Tibial nerve (tissue), 4 donors: ENCODE measurements at regions not wholly inside any gene's neighbourhood (a gene's known extent, or its start where the extent isn't known, plus 50 kb on each side); places are given as distances from the start of the nearest gene placed in this dataset.

Experiments used
- DNase-seq, 2 donors: peaks; one replicate each; pipeline ENCODE4 v3.0.0-alpha.2; 2019; ENCODE audit warnings: low spot score in 2 of 2
- H3K27ac ChIP-seq, 4 donors: fragments of 200-600 bp; sonication (generic) in 3 of 4; one replicate each; pipeline ENCODE4 v1.5.1; 2017 to 2019; ENCODE audit warnings: mild to moderate bottlenecking in 1 of 4
- H3K27me3 ChIP-seq, 2 donors: fragments of 200-600 bp; sonication (generic) in 1 of 2; one replicate each; pipeline versions ENCODE4 v1.5.1 to v1.6.0; 2017 to 2019
- H3K36me3 ChIP-seq, 3 donors: fragments of 200-600 bp; sonication (generic); one replicate each; pipeline ENCODE4 v1.5.1; 2018 to 2019
- H3K4me1 ChIP-seq, 4 donors: fragments of 200-600 bp; sonication (generic) in 3 of 4; one replicate each; pipeline ENCODE4 v1.5.1; 2017 to 2019
- H3K4me3 ChIP-seq, 4 donors: fragments of 200-600 bp; sonication (generic) in 3 of 4; one replicate each; pipeline ENCODE4 v1.5.1; 2017 to 2019; ENCODE audit warnings: mild to moderate bottlenecking in 1 of 4, moderate library complexity in 1 of 4
- H3K9me3 ChIP-seq, 4 donors: fragments of 200-600 bp; sonication (generic) in 3 of 4; one replicate each; pipeline ENCODE4 v1.5.1; 2017 to 2019
- EP300 ChIP-seq, 2 donors: sonication (generic); formaldehyde crosslinking; IDR thresholded peaks; one replicate each; pipeline ENCODE4 v1.6.1; 2017; ENCODE audit warnings: antibody characterized with exemption in 2 of 2, mild to moderate bottlenecking in 1 of 2
- POLR2A ChIP-seq, 2 donors: fragments of 450-650 bp; IDR thresholded peaks; one replicate each; pipeline ENCODE4 v1.6.1; 2017; ENCODE audit warnings: antibody characterized with exemption in 2 of 2, mild to moderate bottlenecking in 2 of 2, moderate library complexity in 2 of 2
- WGBS, 2 donors: methylation state at CpG; one replicate each; pipeline ENCODE4 v1.1.5; 2018; 5-methylcytosine and 5-hydroxymethylcytosine counted together
- TF ChIP-seq, protein P1 (sequence below), 5 experiments: fragments of 200-600 bp in 3 of 5; fragments of 450-650 bp in 2 of 5; sonication (generic) in 3 of 5; IDR thresholded peaks; one replicate each; pipeline ENCODE4 v1.5.1; 2016 to 2019; ENCODE audit warnings: antibody characterized with exemption in 5 of 5, mild to moderate bottlenecking in 3 of 5, moderate library complexity in 2 of 5

- peaks cover 0 to 19% (median 5%) of the 10 kb centered on the region in 4 donors for H3K4me1 ChIP-seq
Observed at GRCh38 chr12:15044471-15044870, 71.6 kb downstream of the PDE6H start.

DNA sequence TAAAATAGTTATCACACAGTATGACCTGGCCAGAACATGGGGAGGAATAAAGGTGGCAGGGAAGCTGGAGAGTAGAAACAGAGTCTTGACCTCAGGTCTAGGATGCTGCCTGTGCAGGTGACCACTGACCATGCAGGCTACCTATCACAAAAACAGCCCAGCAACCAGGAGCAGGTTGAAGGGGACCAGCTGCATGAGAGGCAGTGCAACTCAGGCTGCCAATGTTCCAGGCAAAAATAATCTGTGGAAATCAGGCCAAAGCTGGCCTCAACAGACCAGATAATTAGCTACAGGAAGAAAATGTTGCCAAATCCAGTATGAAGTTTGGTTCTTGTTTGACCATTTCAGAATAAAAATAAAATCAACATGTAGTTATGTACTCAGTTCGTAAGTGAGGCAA, 72.6 kb downstream of the PDE6H start:
- Histone ChIP-seq H3K4me3 (no peak overlapping the region), H3K9me3 (no peaks in the 10 kb centered on the region), H3K27me3 (no peaks in the 10 kb centered on the region), H3K4me1 (peaks cover 0 to 19% (median 5%) of the 10 kb centered on the region in 4 donors), H3K36me3 (no peaks in the 10 kb centered on the region), H3K27ac (no peak overlapping the region)
- DNase-seq, result no peak
- TF ChIP-seq POLR2A (IDR thresholded peaks at IDR 0.05), result no peak
- no peak for TF ChIP-seq EP300 (IDR thresholded peaks at IDR 0.05)
- TF ChIP-seq, protein P1, sequence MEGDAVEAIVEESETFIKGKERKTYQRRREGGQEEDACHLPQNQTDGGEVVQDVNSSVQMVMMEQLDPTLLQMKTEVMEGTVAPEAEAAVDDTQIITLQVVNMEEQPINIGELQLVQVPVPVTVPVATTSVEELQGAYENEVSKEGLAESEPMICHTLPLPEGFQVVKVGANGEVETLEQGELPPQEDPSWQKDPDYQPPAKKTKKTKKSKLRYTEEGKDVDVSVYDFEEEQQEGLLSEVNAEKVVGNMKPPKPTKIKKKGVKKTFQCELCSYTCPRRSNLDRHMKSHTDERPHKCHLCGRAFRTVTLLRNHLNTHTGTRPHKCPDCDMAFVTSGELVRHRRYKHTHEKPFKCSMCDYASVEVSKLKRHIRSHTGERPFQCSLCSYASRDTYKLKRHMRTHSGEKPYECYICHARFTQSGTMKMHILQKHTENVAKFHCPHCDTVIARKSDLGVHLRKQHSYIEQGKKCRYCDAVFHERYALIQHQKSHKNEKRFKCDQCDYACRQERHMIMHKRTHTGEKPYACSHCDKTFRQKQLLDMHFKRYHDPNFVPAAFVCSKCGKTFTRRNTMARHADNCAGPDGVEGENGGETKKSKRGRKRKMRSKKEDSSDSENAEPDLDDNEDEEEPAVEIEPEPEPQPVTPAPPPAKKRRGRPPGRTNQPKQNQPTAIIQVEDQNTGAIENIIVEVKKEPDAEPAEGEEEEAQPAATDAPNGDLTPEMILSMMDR (IDR thresholded peaks at IDR 0.05), result no peak
- 43 to 45% methylated on average over 1 of the region's 1 CpG for WGBS, 2 donors

More at GRCh38 chr12:15044471-15044870, 71.6 kb downstream of the PDE6H start:
- peak in 1 of 2 donors; percentile 25 for DNase-seq
- Histone ChIP-seq H3K9me3 (no peaks in the 10 kb centered on the region), H3K27me3 (no peaks in the 10 kb centered on the region), H3K36me3 (no peaks in the 10 kb centered on the region), H3K27ac (peak overlapping the region in 1 of 4 donors; percentile 39), H3K4me3 (no peak overlapping the region)
- TF ChIP-seq POLR2A (IDR thresholded peaks at IDR 0.05) (no peak), EP300 (IDR thresholded peaks at IDR 0.05) (no peak)
- TF ChIP-seq, protein P1 (IDR thresholded peaks at IDR 0.05), result no peak
- WGBS, 2 donors, result 14 to 20% methylated on average over 1 of the region's 1 CpG

GRCh38 chr12:15047611-15048010, 74.8 kb downstream of the PDE6H start:
- no peak overlapping the region for H3K4me3 ChIP-seq
- H3K27ac ChIP-seq, result no peak overlapping the region
- H3K4me1 ChIP-seq, result peaks cover 0 to 19% (median 5%) of the 10 kb centered on the region in 4 donors
- H3K9me3 ChIP-seq, result no peaks in the 10 kb centered on the region
- no peaks in the 10 kb centered on the region for H3K36me3 ChIP-seq
- DNase-seq, result no peak
- 48 to 71% methylated on average over 2 of the region's 2 CpGs for WGBS, 2 donors
- H3K27me3 ChIP-seq, result no peaks in the 10 kb centered on the region
- TF ChIP-seq POLR2A (IDR thresholded peaks at IDR 0.05), result no peak
- TF ChIP-seq, protein P1 (IDR thresholded peaks at IDR 0.05), result no peak
- no peak for TF ChIP-seq EP300 (IDR thresholded peaks at IDR 0.05)

DNA sequence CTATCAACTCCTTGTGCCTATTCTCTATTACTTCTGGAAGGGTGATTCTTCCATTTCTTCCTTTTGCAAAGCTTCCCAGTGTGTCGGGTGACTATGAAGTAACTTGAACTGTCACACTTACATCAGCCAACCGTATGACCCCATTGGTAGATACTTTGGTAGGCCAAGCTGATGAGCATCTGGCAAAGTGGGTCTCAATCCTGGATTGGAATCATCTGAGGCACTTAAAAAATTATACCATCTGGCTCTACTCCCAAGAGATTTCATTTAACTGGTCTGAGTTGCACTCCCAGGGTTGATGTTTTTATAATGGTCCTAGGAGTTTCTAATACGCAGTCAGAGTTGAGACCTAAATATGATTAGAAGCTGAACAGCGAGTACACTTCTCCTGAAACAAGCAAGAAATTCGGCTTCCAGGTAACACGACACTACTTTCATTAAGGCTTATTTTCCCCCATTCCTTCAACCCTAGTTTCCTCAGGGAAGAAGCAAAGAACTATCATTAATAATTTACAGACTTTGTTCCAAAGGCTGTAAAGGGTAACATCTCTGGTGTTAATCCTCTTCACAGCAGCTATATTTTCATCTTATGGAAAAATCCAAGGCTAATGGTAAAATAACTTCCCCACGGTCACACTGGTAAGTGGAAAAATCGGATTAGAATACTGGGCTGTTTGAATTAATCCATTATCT, 76.8 kb downstream of the PDE6H start:
- no peak overlapping the region for H3K4me3 ChIP-seq
- DNase-seq, result no peak
- no peaks in the 10 kb centered on the region for H3K9me3 ChIP-seq
- peaks cover 0 to 16% (median 4%) of the 10 kb centered on the region in 4 donors for H3K4me1 ChIP-seq
- 92% methylated on average over 8 of the region's 8 CpGs for WGBS, 2 donors
- H3K27ac ChIP-seq, result no peak overlapping the region
- H3K27me3 ChIP-seq, result no peaks in the 10 kb centered on the region
- TF ChIP-seq, protein P1 (IDR thresholded peaks at IDR 0.05), result no peak
- TF ChIP-seq POLR2A (IDR thresholded peaks at IDR 0.05), result no peak
- H3K36me3 ChIP-seq, result no peaks in the 10 kb centered on the region

GRCh38 chr12:15050659-15051058, 77.8 kb downstream of the PDE6H start:
- H3K36me3 ChIP-seq, result no peaks in the 10 kb centered on the region
- H3K27ac ChIP-seq, result no peak overlapping the region
- no peak overlapping the region for H3K4me3 ChIP-seq
- 64 to 70% methylated on average over 2 of the region's 2 CpGs for WGBS, 2 donors
- H3K4me1 ChIP-seq, result peaks cover 0 to 6% (median 0%) of the 10 kb centered on the region in 4 donors
- no peaks in the 10 kb centered on the region for H3K9me3 ChIP-seq
- no peaks in the 10 kb centered on the region for H3K27me3 ChIP-seq
- TF ChIP-seq POLR2A (IDR thresholded peaks at IDR 0.05), result no peak
- no peak for TF ChIP-seq EP300 (IDR thresholded peaks at IDR 0.05)
- no peak for DNase-seq
